ENCODE measurements at regions not wholly inside any gene's neighbourhood (a gene's known extent, or its start where the extent isn't known, plus 50 kb on each side); places are given as distances from the start of the nearest gene placed in this dataset.

GRCh38 chr16:87008664-87009063, 308.5 kb downstream of the C16orf95 start:
- TF ChIP-seq POLR2A (IDR thresholded peaks at IDR 0.05) (no peak), CTCF (IDR thresholded peaks at IDR 0.05) (no peak)

Measured in vagina (tissue), 2 donors.